SK-N-SH treated with all-trans-retinoic acid at 6 μM for 48 hours (cell line): ENCODE measurements at regions not wholly inside any gene's neighbourhood (a gene's known extent, or its start where the extent isn't known, plus 50 kb on each side); places are given as distances from the start of the nearest gene placed in this dataset.

Source experiments
- ATAC-seq: fragments of 200-7000 bp; cut with Tn5 transposase; 3 replicates; pipeline ENCODE4 v1.9.1; 2020; ENCODE audit warnings: mild to moderate bottlenecking, moderate library complexity
- ARNTL ChIP-seq: fragments of 450-650 bp; formaldehyde crosslinking; IDR thresholded peaks from 2 replicates; pipeline ENCODE4 v1.5.0; 2020; ENCODE audit warnings: low read depth, mild to moderate bottlenecking, moderate library complexity, borderline replicate concordance
- BACH2 ChIP-seq: fragments of 250-450 bp; sonication (Bioruptor Pico); IDR thresholded peaks from 2 replicates; pipeline ENCODE4 v1.9.0; 2021; ENCODE audit warnings: mild to moderate bottlenecking, borderline replicate concordance
- CSDC2 ChIP-seq: fragments of 250-450 bp; sonication (Bioruptor Pico); IDR thresholded peaks from 2 replicates; pipeline ENCODE4 v1.5.0; 2020; ENCODE audit warnings: mild to moderate bottlenecking, moderate library complexity
- GLIS3 ChIP-seq: fragments of 250-450 bp; sonication (Bioruptor Pico); IDR thresholded peaks from 2 replicates; pipeline ENCODE4 v1.5.0; 2020; ENCODE audit warnings: mild to moderate bottlenecking, moderate library complexity
- ISL1 ChIP-seq: fragments of 250-450 bp; sonication (Bioruptor Pico); IDR thresholded peaks from 2 replicates; pipeline ENCODE4 v2.1.2; 2022; ENCODE audit warnings: mild to moderate bottlenecking, moderate library complexity
- OSR1 ChIP-seq: fragments of 250-450 bp; sonication (Bioruptor Pico); IDR thresholded peaks from 2 replicates; pipeline ENCODE4 v1.8.0; 2022; ENCODE audit warnings: moderate library complexity, mild to moderate bottlenecking, inconsistent platforms
- PPARA ChIP-seq: fragments of 250-450 bp; sonication (Bioruptor Pico); IDR thresholded peaks from 2 replicates; pipeline ENCODE4 v1.5.0; 2020; ENCODE audit warnings: mild to moderate bottlenecking, borderline replicate concordance
- RARB ChIP-seq: fragments of 250-450 bp; sonication (Bioruptor Pico); IDR thresholded peaks from 2 replicates; pipeline ENCODE4 v1.8.0; 2021; ENCODE audit warnings: mild to moderate bottlenecking, moderate library complexity
- TCF4 ChIP-seq: fragments of 250-450 bp; sonication (Bioruptor Pico); IDR thresholded peaks from 2 replicates; pipeline ENCODE4 v1.8.0; 2021; ENCODE audit warnings: mild to moderate bottlenecking, moderate library complexity, borderline replicate concordance
- TOX ChIP-seq: fragments of 250-450 bp; sonication (Bioruptor Pico); IDR thresholded peaks from 2 replicates; pipeline ENCODE4 v1.8.0; 2021; ENCODE audit warnings: mild to moderate bottlenecking, moderate library complexity, borderline replicate concordance
- TSHZ2 ChIP-seq: fragments of 250-450 bp; sonication (Bioruptor Pico); IDR thresholded peaks from 2 replicates; pipeline ENCODE4 v1.5.0; 2020; ENCODE audit warnings: mild to moderate bottlenecking, moderate library complexity
- ZC3H10 ChIP-seq: fragments of 250-450 bp; sonication (Bioruptor Pico); IDR thresholded peaks from 2 replicates; pipeline ENCODE4 v1.5.1; 2021; ENCODE audit warnings: mild to moderate bottlenecking, moderate library complexity
- ZFP3 ChIP-seq: fragments of 250-450 bp; sonication (Bioruptor Pico); IDR thresholded peaks from 2 replicates; pipeline ENCODE4 v1.5.0; 2020; ENCODE audit warnings: mild to moderate bottlenecking, moderate library complexity
- ZNF565 ChIP-seq: fragments of 450-650 bp; formaldehyde crosslinking; conservative IDR thresholded peaks from 2 replicates; pipeline ENCODE4 v1.5.0; 2020; ENCODE audit warnings: low read depth, mild to moderate bottlenecking, moderate library complexity
- ZNF8 ChIP-seq: fragments of 450-650 bp; formaldehyde crosslinking; IDR thresholded peaks from 2 replicates; pipeline ENCODE4 v1.5.0; 2020; ENCODE audit warnings: mild to moderate bottlenecking, moderate library complexity
- TF ChIP-seq, protein P1 (sequence below): fragments of 250-450 bp; sonication (Bioruptor Pico); IDR thresholded peaks from 2 replicates; pipeline ENCODE4 v1.5.1; 2021; ENCODE audit warnings: mild to moderate bottlenecking, moderate library complexity
- TF ChIP-seq, protein P2 (sequence below): fragments of 250-450 bp; sonication (Bioruptor Pico); IDR thresholded peaks from 2 replicates; pipeline ENCODE4 v1.5.1; 2020; ENCODE audit warnings: low read depth, mild to moderate bottlenecking, moderate library complexity
- TF ChIP-seq, protein P3 (sequence below): fragments of 250-450 bp; sonication (Bioruptor Pico); IDR thresholded peaks from 2 replicates; pipeline ENCODE4 v1.8.0; 2020; ENCODE audit warnings: mild to moderate bottlenecking, moderate library complexity, borderline replicate concordance

DNA sequence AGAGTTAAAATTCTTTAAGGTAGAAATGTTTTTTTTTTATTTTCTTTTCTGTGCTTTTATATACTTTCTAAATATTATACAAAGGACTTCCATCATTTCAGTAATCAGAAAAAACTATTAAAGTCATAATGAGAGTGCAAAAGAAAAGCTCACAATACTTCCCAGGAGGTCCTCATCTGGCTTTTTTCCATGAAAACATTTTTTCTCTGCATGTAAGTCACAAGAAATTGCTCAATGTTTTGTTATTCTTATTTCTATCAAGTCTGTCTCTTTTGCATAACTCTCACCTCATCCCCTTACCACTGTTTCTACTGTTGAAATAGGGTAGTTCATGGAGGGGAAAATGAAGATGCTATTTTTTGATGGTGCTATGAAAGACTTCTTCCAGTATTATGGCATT lies 375.0 kb downstream of the TMEM232 start:
- peak; percentile 32; the same call in 2 of the 3 replicates for ATAC-seq
- TF ChIP-seq BACH2 (no peak), TSHZ2 (CRISPR knock-in tag) (no peak), ZC3H10 (no peak), ZNF8 (CRISPR knock-in tag) (no peak)

DNA sequence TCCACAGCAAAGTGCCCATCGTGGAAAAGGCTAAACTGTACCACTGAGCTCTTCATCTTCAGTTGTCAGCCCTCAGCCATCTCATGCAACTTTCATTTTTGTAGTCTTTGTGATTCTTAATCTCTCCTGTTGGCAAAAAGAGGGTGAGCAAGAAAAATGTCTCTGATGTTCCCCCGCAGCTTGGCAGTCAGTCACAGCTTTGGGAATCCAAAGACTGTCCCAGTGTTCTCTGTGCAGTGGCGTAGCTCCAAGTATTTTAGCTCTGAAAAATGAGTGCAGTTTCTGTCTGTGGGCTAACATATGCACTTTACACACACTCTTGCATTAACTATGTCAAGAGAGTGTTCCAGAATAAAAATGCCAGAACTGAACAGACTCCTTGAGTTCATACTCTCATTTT lies 372.2 kb downstream of the TMEM232 start:
- no peak for TF ChIP-seq TCF4 (CRISPR knock-in tag)
- no peak for TF ChIP-seq RARB (CRISPR knock-in tag)
- no peak for TF ChIP-seq ZNF8 (CRISPR knock-in tag)
- no peak for TF ChIP-seq ZFP3 (CRISPR knock-in tag)
- no peak for TF ChIP-seq ZNF565 (CRISPR knock-in tag)
- TF ChIP-seq, protein P1, sequence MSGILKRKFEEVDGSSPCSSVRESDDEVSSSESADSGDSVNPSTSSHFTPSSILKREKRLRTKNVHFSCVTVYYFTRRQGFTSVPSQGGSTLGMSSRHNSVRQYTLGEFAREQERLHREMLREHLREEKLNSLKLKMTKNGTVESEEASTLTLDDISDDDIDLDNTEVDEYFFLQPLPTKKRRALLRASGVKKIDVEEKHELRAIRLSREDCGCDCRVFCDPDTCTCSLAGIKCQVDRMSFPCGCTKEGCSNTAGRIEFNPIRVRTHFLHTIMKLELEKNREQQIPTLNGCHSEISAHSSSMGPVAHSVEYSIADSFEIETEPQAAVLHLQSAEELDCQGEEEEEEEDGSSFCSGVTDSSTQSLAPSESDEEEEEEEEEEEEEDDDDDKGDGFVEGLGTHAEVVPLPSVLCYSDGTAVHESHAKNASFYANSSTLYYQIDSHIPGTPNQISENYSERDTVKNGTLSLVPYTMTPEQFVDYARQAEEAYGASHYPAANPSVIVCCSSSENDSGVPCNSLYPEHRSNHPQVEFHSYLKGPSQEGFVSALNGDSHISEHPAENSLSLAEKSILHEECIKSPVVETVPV (CRISPR knock-in tag) = no peak
- ATAC-seq = no peak; the same call in 2 of the 3 replicates

GRCh38 chr5:110354915-110355644 lies 371.4 kb downstream of the TMEM232 start:
- TF ChIP-seq, protein P1 (CRISPR knock-in tag) = no peak
- TF ChIP-seq RARB (CRISPR knock-in tag) (no peak), ARNTL (no peak), PPARA (CRISPR knock-in tag) (no peak), TSHZ2 (CRISPR knock-in tag) (no peak), ZNF8 (CRISPR knock-in tag) (no peak), ZNF565 (CRISPR knock-in tag) (no peak), ZC3H10 (no peak), ZFP3 (CRISPR knock-in tag) (no peak), TOX (CRISPR knock-in tag) (no peak), GLIS3 (CRISPR knock-in tag) (no peak), ISL1 (CRISPR knock-in tag) (no peak), BACH2 (no peak), CSDC2 (CRISPR knock-in tag) (no peak)
- TF ChIP-seq, protein P2, sequence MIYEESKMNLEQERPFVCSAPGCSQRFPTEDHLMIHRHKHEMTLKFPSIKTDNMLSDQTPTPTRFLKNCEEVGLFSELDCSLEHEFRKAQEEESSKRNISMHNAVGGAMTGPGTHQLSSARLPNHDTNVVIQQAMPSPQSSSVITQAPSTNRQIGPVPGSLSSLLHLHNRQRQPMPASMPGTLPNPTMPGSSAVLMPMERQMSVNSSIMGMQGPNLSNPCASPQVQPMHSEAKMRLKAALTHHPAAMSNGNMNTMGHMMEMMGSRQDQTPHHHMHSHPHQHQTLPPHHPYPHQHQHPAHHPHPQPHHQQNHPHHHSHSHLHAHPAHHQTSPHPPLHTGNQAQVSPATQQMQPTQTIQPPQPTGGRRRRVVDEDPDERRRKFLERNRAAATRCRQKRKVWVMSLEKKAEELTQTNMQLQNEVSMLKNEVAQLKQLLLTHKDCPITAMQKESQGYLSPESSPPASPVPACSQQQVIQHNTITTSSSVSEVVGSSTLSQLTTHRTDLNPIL (CRISPR knock-in tag) = no peak
- ATAC-seq = no peak

- ATAC-seq = no peak
- TF ChIP-seq RARB (CRISPR knock-in tag) = no peak
- no peak for TF ChIP-seq ZNF8 (CRISPR knock-in tag)
- no peak for TF ChIP-seq PPARA (CRISPR knock-in tag)
- TF ChIP-seq, protein P3, sequence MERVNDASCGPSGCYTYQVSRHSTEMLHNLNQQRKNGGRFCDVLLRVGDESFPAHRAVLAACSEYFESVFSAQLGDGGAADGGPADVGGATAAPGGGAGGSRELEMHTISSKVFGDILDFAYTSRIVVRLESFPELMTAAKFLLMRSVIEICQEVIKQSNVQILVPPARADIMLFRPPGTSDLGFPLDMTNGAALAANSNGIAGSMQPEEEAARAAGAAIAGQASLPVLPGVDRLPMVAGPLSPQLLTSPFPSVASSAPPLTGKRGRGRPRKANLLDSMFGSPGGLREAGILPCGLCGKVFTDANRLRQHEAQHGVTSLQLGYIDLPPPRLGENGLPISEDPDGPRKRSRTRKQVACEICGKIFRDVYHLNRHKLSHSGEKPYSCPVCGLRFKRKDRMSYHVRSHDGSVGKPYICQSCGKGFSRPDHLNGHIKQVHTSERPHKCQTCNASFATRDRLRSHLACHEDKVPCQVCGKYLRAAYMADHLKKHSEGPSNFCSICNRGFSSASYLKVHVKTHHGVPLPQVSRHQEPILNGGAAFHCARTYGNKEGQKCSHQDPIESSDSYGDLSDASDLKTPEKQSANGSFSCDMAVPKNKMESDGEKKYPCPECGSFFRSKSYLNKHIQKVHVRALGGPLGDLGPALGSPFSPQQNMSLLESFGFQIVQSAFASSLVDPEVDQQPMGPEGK (CRISPR knock-in tag) = no peak
- no peak for TF ChIP-seq TCF4 (CRISPR knock-in tag)
- no peak for TF ChIP-seq ZC3H10
- TF ChIP-seq OSR1 (CRISPR knock-in tag) = no peak
- TF ChIP-seq ARNTL = no peak
- TF ChIP-seq, protein P1 (CRISPR knock-in tag) = no peak
- TF ChIP-seq, protein P2 (CRISPR knock-in tag) = no peak
Observed at GRCh38 chr5:110356677-110357076, 369.8 kb downstream of the TMEM232 start.
